Activated CD4-positive, alpha-beta memory T cell treated with anti-CD3 and anti-CD28 coated beads for 36 hours (primary cell): ENCODE measurements at regions not wholly inside any gene's neighbourhood (a gene's known extent, or its start where the extent isn't known, plus 50 kb on each side); places are given as distances from the start of the nearest gene placed in this dataset.
A peak's percentile ranks its signal among the peaks of the same experiment; 100 is the strongest.

ENCODE experiments used
- CTCF ChIA-PET: fragments of 350-600 bp; sonication (Branson Sonifier 250); formaldehyde crosslinking; loops from one replicate; lab custom pipeline; 2021; ENCODE audit warnings: antibody characterized with exemption, inconsistent platforms; lab: Charles Lee
- POLR2A ChIA-PET: fragments of 350-600 bp; sonication (Branson Sonifier 250); formaldehyde crosslinking; loops from one replicate; lab custom pipeline; 2021; ENCODE audit warnings: antibody characterized with exemption; lab: Charles Lee
- DNase-seq: peaks from one replicate; pipeline ENCODE4 v3.0.0-alpha.2; 2020
- H3K27ac Mint-ChIP-seq: one replicate; pipeline ENCODE4 v1.8.0; 2021; ENCODE audit warnings: mixed read lengths
- H3K27me3 Mint-ChIP-seq: one replicate; pipeline ENCODE4 v1.8.0; 2021; ENCODE audit warnings: mixed read lengths
- H3K36me3 Mint-ChIP-seq: one replicate; pipeline ENCODE4 v1.8.0; 2021; ENCODE audit warnings: mixed read lengths
- H3K4me1 Mint-ChIP-seq: one replicate; pipeline ENCODE4 v1.8.0; 2021; ENCODE audit warnings: low read depth, mixed read lengths
- H3K4me3 Mint-ChIP-seq: one replicate; pipeline ENCODE4 v1.8.0; 2021; ENCODE audit warnings: mild to moderate bottlenecking, mixed read lengths
- H3K9me3 Mint-ChIP-seq: one replicate; pipeline ENCODE4 v1.8.0; 2021; ENCODE audit warnings: mixed read lengths
- intact Hi-C: fragments of 100-400 bp; cut with micrococcal nuclease; formaldehyde crosslinking; loops from one replicate; pipeline ENCODE4 v1.15.1; 2023

DNA sequence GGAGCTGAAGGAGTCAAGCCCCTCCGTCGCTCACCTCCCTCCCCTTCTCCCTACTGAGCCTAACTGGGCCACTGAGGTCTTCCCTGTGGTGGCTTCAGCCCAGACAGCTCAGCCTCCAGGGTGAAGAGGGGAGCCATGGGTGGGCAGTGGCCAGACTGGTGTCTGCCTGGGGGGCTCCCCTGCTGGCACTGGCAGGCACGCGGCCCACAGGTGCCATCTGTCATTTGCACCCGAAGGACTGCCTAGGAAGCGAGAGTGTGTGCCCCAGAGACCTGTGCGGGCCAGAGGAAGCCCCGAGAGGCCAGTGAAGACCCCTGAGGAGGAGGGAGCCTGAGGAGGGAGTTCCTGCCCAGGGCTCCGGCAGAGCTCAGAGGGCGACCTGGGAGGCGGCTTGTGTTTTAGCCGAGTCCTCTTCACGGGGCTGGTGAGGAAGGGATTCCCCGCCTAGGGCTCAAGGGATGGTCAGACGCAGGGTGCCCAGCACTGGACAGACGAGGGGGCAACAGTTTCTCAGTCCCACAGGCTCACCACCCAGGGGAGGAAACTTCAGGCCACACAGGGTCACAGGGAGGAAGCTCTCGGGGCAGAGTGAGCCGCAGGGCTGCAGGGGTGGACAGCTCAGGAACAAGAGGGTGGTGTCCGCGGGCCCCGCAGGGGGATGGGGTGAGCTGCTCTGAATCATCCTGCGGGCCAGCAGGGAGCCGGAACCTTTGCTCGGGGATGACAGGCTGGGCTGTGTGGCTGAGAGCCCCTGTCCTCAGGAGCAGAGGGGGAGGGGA is 76.2 kb upstream of the PPP2R2D start:
- DNase-seq: peak; percentile 4
- H3K27me3 Mint-ChIP-seq: peaks cover 2% of the 10 kb centered on the region
- H3K27ac Mint-ChIP-seq: no peak overlapping the region
- no peaks in the 10 kb centered on the region for H3K36me3 Mint-ChIP-seq
- no peak overlapping the region for H3K4me3 Mint-ChIP-seq
- H3K9me3 Mint-ChIP-seq: peaks cover 4% of the 10 kb centered on the region
- ChIA-PET POLR2A (no interaction called here), CTCF (no interaction called here)
- H3K4me1 Mint-ChIP-seq: no peaks in the 10 kb centered on the region
- intact Hi-C loops: no loop called here

DNA sequence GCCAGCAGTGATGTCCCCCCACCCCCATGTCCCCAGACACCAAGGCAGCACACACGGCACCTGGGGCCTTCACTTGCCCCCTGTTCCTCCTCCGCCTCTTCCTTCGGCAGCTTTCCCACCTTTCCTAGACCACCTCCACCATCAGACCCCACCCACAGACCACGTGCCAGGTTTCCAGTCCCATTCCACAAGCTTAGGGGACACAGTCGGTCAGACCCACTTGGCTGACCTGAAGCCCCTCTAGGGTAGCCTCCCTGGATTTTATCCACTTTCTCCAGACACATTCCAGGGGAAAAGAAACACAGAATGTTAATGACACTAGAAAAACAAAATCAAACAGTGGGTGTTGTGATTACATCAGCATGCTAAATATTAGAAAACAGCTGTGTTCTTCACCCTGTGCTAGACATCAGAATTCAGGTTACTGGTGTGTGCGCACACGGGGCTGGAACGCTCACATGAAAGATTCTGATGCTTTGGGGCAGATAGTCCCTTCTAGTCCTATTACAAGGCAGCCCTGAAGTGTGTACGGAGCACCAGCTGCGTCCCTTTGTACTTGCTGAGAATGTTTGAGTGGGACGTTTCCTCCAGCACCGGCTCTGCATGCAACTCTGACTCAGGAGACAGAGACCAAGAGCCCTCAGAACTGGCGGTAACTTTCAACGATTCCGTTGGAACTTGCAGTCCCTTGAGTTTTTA is 75.5 kb upstream of the PPP2R2D start:
- DNase-seq: no peak
- intact Hi-C loops: no loop called here
- Mint-ChIP-seq H3K27me3 (peaks cover 6% of the 10 kb centered on the region), H3K27ac (no peak overlapping the region), H3K4me3 (no peak overlapping the region), H3K36me3 (no peaks in the 10 kb centered on the region), H3K9me3 (peaks cover 4% of the 10 kb centered on the region), H3K4me1 (no peaks in the 10 kb centered on the region)
- ChIA-PET CTCF (no interaction called here), POLR2A (no interaction called here)

DNA sequence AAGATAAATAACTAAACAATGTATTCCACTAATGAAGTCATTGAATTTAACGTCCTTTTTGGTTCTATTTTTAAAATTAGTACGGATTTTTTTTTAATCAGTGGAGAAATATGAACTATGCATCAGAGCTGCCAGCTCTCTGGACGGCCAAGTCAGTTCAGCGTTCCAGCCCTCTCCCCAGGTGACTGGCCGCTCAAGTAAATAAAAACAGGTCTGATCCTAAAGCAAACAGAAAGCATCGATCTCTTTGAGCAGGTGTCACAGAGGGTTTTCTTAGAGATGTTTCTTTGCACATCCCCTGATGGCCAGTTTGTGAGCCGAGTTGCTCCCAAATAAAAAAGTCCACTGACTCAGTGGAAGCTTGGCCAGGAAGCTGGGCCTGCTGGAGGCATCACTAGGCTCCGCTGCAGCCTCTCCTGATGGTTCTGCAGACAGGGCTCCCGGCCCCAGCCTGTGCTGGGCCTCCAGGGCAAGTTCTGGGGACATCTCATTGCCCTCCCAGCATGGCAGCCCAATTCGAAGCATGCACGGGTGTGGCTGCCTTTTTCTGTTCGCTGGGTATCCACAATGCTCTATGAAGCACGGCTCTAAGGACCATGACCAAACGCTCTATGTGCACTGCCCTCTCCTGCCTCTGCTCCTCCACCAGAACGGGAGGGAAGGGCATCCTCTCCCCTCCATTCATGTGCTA is 74.7 kb upstream of the PPP2R2D start:
- POLR2A ChIA-PET: no interaction called here
- no peak overlapping the region for H3K27ac Mint-ChIP-seq

DNA sequence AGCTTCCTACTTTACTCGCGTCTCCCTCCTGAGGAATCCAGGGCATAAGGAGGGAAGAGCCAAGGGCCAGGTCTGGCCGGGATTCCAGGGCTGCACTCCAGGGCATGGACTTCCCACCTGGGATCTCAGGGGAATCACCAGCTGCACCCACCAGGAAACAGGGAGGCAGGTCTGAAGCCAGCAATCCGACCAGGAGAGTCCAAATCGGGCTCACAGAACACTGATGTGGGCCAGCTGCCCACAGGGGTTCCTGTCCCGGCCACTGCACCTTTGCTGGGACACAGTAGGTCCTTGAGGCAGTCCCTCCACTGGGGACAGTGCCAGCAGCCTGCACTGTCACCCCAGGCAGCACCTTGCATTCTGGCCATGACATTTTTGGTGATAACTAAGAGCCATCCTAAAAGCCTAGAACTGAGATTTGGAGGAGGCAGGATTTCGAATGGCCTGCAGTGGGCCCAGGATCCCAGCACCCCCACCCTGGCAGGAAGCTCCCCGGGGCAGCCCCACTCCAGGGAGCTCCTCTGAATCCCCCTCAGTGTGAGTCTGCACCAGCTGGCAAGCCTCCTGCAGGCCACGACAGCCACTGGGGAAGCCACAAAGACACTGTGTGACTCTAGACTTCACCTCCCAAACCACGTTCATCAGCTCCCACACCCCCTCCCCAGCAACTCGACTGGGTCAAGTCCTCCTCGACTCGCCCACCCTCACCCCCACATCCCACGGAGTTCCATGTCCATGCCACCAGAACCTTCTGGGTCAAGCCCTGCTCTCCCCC is 71.5 kb upstream of the PPP2R2D start:
- ChIA-PET POLR2A (interaction anchor here (0.6 kb wide), 1 partner anchor 15 kb away, joined by 3 read pairs; no protein-coding TSS in a partner anchor), CTCF (no interaction called here)
- Mint-ChIP-seq H3K27me3 (peaks cover 10% of the 10 kb centered on the region), H3K9me3 (peaks cover 4% of the 10 kb centered on the region), H3K36me3 (no peaks in the 10 kb centered on the region), H3K4me3 (no peak overlapping the region), H3K27ac (no peak overlapping the region), H3K4me1 (no peaks in the 10 kb centered on the region)
- intact Hi-C loops: no loop called here
- DNase-seq: no peak

More for the DNA sequence above, 74.7 kb upstream of the PPP2R2D start:
- CTCF ChIA-PET: no interaction called here
- no peak overlapping the region for H3K4me3 Mint-ChIP-seq
- DNase-seq: no peak
- no peaks in the 10 kb centered on the region for H3K36me3 Mint-ChIP-seq
- H3K4me1 Mint-ChIP-seq: no peaks in the 10 kb centered on the region
- H3K9me3 Mint-ChIP-seq: peaks cover 4% of the 10 kb centered on the region
- peaks cover 6% of the 10 kb centered on the region for H3K27me3 Mint-ChIP-seq
- intact Hi-C loops: no loop called here

DNA sequence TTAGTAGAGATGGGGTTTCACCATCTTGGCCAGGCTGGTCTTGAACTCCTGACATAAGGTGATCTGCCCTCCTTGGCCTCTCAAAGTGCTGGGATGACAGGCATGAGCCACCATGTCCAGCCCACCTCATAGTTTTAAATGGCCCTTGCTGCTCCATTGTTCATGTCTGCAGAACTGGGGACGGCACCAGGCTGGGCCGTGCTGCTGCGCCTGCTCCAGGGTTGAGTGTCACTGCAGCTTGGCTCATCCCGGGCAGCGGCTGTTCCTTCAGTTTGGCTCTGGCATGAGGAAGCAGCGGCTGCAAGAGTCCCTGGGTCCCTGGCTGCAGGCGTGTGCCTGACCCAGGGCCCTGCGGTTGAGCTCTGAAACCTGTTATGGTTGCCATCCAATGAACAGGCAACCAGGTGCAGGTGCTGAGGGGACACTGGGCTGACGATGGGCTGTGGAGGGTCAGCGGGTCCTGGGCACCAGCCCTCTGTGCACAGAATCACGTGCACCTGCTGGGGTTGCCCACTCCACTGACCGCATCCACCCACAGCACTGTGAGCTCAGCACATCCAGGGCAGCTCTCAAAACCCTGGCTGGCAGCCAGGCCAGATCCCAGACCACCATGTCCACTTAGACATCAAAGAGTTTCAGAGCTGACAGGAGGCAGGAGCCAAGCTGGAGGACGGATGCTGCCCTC is 70.2 kb upstream of the PPP2R2D start:
- Mint-ChIP-seq H3K36me3 (no peaks in the 10 kb centered on the region), H3K9me3 (peaks cover 7% of the 10 kb centered on the region), H3K4me3 (no peak overlapping the region), H3K27ac (no peak overlapping the region), H3K4me1 (no peaks in the 10 kb centered on the region), H3K27me3 (peaks cover 12% of the 10 kb centered on the region)
- ChIA-PET CTCF (no interaction called here), POLR2A (no interaction called here)
- DNase-seq: no peak
- intact Hi-C loops: no loop called here

DNA sequence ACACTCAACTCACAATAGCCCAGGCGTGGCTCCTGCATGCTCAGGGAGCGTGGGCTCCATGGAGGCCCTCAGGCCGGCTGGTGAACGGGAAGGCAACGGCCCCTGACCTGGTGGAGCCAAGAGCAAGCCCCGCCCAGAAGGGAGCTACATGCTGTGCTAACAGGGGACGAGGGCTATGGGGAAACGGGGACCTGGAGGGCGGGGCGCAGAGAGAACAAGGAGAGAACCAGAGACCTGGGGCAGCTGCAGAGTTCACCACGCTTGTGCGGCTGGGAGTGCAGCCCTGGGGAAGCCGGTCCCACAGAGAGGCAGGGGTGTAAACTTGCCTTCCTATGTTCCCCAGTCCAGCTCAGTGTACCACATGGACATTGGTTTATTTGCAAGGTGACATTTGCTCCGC is 69.2 kb upstream of the PPP2R2D start:
- no peak for DNase-seq
- Mint-ChIP-seq H3K27me3 (peaks cover 12% of the 10 kb centered on the region), H3K4me3 (no peak overlapping the region), H3K27ac (no peak overlapping the region), H3K9me3 (peaks cover 7% of the 10 kb centered on the region), H3K36me3 (no peaks in the 10 kb centered on the region), H3K4me1 (no peaks in the 10 kb centered on the region)
- intact Hi-C loops: no loop called here
- CTCF ChIA-PET: no interaction called here
- POLR2A ChIA-PET: no interaction called here

DNA sequence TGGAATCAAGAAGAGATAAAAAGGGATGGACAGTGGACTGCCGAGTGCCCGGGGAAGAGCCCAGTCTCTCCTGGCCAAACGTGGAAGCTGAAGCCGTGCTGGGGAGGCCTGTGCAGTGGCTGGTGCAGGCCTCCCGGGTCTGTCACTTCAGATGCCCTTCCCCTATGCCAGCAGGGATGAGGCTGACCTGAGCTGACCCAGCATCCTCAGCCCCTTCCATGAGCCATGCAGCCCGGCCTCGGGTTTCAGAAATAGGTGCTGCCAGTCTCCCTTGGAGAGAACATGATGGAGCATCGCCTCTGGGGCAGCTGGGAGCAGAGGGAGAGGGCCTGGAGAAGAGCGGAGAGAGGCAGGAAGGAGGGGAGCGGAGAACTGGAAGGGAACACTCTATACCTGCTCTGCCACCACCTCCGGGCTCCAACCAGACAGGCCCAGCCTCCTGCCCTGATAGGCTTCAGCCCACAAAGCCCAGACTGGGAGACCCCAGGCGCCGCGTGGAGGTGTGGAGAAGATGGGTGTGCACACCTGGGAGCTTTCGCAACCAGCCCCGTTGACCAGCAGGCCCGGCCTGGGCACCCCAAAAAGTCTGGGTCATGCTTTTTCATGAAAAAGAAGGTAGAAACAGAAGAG is 68.6 kb upstream of the PPP2R2D start:
- peaks cover 7% of the 10 kb centered on the region for H3K9me3 Mint-ChIP-seq

DNA sequence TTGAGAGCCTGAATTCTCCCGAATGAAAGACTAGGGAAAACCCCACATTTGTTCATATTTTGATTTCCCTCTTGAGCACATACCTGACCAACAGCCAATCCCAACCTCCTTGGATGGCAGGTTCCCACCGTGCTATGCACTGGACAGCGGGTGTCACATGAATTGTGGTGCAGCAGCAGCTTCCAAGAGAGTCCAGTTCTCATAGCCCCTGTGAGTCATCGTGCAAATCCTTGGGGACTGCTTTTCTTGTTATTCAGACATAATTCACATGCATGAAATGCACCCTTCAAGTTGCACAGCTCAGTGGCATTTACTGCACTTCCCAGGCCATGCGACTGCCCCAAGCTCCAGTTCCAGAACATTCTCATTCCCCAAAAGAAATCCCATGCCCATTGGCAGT is 67.8 kb upstream of the PPP2R2D start:
- H3K4me1 Mint-ChIP-seq: no peaks in the 10 kb centered on the region
- H3K9me3 Mint-ChIP-seq: peaks cover 2% of the 10 kb centered on the region
- ChIA-PET CTCF (no interaction called here), POLR2A (no interaction called here)
- peaks cover 12% of the 10 kb centered on the region for H3K27me3 Mint-ChIP-seq
- no peak overlapping the region for H3K27ac Mint-ChIP-seq
- no peaks in the 10 kb centered on the region for H3K36me3 Mint-ChIP-seq
- intact Hi-C loops: no loop called here
- no peak overlapping the region for H3K4me3 Mint-ChIP-seq
- DNase-seq: no peak

More for the DNA sequence above, 68.6 kb upstream of the PPP2R2D start:
- Mint-ChIP-seq H3K4me3 (no peak overlapping the region), H3K27ac (no peak overlapping the region), H3K36me3 (no peaks in the 10 kb centered on the region), H3K4me1 (no peaks in the 10 kb centered on the region), H3K27me3 (peaks cover 12% of the 10 kb centered on the region)
- POLR2A ChIA-PET: no interaction called here
- CTCF ChIA-PET: no interaction called here
- intact Hi-C loops: no loop called here
- DNase-seq: no peak

DNA sequence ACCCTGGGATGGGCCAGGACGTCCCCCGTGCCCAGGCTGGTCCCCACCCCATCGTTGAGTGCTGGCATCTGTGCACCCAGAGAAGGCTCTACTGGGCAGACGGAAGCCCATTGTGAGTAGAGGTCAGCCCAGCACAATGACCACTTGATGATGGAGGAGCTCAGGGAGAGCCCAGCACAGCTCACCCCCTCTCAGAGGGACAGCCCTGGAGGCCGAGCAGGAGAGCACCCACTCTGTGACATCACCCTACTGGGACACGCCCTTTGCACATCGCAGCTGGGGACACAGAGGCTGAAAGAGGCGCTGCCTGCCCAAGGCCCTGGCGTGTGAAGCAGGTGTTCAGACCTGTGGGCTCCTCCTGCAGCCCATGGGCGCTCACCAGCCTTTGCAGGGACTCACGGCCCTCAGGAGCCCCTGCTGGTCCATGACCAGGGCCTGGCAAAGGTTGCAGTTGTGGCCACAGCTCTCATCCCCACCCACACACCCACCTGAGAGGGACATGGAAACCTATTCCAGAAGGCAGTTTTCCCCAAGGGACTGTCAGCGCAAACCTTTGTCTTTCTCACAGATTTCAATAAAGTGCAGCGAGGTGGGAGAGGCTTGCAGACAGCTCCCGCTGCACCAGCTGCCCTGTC is 67.2 kb upstream of the PPP2R2D start:
- no peaks in the 10 kb centered on the region for H3K36me3 Mint-ChIP-seq

DNA sequence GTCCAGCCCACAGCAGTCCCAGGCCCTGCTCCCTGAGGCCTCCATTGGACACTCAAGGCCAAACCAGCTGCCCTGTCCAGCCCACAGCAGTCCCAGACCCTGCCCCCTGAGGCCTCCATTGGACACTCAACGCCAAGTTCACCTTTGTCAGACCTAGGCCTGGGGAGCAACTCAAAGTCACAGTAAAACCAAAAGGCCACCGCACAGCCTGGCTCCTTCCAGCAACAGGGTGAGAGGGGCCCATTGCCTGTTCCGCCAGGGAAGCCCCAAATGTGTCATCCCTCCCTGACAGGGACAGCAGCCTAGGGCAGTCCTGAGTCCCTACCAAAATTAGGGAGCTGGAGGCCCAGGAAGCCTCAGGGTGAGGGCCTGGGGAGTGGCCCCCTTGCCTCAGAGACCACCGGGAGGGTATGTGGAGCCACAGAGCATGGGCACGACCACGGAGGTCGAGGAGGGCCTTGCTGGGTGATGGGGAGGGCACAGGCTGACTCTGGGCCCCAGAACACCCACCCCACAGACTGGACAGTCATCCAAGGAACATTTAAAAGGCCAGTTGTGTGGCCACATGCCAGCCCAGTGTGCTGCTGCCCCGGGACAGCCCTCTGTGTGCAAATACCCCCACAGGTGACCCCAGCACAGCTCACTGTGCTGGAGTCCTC is 66.5 kb upstream of the PPP2R2D start:
- peaks cover 2% of the 10 kb centered on the region for H3K9me3 Mint-ChIP-seq
- intact Hi-C loops: no loop called here
- ChIA-PET POLR2A (no interaction called here), CTCF (no interaction called here)
- H3K4me1 Mint-ChIP-seq: no peaks in the 10 kb centered on the region
- H3K27me3 Mint-ChIP-seq: peaks cover 10% of the 10 kb centered on the region
- no peaks in the 10 kb centered on the region for H3K36me3 Mint-ChIP-seq
- no peak for DNase-seq
- no peak overlapping the region for H3K4me3 Mint-ChIP-seq
- no peak overlapping the region for H3K27ac Mint-ChIP-seq

More for the DNA sequence above, 67.2 kb upstream of the PPP2R2D start:
- CTCF ChIA-PET: no interaction called here
- Mint-ChIP-seq H3K27me3 (peaks cover 12% of the 10 kb centered on the region), H3K9me3 (peaks cover 2% of the 10 kb centered on the region), H3K4me1 (no peaks in the 10 kb centered on the region), H3K4me3 (no peak overlapping the region), H3K27ac (no peak overlapping the region)
- POLR2A ChIA-PET: no interaction called here
- DNase-seq: no peak
- intact Hi-C loops: no loop called here
